Stromal cell of bone marrow (primary cell): ENCODE measurements at regions not wholly inside any gene's neighbourhood (a gene's known extent, or its start where the extent isn't known, plus 50 kb on each side); places are given as distances from the start of the nearest gene placed in this dataset.

ENCODE experiments used
- DNase-seq: peaks from one replicate; pipeline ENCODE4 v3.0.0-alpha.2; 2012; ENCODE audit warnings: low read depth

DNA sequence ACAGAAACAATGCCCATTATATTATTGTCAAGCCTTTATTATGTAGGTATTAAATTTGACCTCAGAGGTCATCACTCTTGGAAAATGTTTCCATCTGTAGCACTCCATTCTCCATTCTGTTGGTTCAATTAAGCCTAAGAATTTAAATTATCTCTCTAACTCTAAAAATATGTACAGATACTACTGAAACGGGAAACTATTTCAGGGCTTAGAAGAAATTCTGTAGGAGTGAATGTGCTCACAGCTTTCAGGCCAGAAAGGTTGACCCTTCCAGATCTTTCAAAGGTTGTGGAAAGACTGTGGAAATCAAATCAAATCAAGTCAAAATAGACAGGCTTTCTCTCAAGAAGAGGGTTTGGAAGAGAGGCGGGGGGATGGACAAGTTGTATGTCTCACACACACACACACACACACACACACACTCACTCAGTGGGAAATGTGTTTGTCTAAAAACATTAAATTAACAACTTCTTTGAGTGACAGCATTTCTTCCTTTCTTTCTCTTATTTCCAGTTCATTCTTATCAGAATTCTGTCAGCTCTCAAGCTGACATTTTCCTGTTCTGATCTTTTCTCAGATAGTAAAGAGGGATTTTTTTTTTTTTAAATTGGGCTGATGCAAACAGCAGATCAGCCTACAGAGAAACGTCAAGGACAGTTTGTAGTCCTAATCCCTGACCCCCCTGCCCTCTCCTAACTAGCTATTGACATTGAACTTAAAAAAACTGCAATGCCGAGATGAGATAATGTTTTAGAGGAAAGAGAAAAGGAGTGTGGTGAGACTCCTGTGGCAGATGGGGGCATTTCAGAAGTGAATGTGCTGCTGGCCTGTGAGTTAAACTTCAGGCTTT is 139.0 kb upstream of the ZFHX3 start:
- no peak for DNase-seq

DNA sequence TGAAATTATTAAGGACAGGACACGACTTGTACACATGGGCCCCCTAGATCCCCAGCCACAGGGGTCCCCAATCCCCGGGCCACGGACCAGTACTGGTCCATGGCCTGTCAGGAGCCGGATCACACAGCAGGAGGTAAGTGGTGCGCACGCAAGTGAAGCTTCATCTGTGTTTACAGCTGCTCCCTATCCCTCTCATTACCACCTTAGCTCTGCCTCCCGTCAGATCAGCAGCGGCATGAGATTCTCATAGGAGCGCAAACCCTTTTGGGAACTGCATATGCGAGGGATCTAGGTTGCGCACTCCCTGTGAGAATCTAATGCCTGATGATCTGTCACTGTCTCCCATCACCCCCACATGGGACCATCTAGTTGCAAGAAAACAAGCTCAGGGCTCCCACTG is 137.8 kb upstream of the ZFHX3 start:
- DNase-seq: no peak

DNA sequence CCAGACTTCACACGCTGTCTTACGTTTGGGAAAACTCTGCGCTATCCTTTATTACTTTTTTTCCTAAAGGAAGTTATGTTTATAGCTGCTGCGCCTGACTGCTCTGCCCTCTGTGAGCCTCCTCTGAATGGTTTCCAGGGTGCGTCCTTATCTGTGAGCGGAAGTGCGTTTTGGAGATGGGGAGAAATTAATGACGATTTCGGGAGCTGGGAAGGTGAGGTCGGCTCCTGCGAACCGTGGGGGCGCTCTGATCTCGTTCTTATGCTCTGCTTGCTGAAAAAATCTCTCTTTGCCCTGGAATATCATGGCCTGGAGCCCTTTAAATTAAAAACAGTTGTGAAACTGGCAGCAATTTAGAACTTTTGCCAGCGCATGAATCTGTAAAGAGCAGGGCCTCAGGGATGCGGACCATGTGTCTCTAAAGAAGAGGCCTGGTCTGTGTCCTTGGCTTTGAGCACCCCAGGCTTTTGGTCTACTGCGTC is 135.7 kb upstream of the ZFHX3 start:
- no peak for DNase-seq

DNA sequence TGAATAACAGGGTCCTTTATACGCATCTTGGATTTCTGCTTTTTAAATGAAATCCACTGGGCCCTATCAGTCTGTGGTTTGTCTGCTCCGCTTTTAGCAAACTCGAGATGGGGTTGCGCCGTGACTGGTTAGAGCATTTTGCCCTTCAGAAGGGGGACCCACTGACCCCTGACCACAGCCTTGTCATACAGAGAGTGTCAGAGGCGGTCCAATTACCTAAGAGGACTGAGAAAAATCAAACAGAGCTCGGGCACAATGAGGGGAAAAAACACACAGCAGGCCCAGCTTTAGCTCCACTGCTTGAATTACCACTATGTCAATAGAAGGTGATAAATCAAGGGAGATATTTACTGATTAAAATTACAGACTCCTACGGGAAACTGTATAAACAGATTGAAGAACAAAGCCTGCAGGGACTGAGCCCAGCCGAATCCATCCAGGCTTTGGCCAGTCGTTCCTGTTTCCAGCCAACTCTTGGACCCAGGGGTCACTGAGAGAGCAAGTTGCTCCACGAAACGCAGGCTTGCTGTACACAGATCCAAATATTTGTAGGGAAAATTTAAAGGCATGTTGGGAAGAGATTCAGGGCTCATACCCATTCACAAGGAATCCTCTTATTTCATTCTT is 131.9 kb upstream of the ZFHX3 start:
- no peak for DNase-seq

GRCh38 chr16:73177729-73178295 is 129.9 kb upstream of the ZFHX3 start:
- no peak for DNase-seq

DNA sequence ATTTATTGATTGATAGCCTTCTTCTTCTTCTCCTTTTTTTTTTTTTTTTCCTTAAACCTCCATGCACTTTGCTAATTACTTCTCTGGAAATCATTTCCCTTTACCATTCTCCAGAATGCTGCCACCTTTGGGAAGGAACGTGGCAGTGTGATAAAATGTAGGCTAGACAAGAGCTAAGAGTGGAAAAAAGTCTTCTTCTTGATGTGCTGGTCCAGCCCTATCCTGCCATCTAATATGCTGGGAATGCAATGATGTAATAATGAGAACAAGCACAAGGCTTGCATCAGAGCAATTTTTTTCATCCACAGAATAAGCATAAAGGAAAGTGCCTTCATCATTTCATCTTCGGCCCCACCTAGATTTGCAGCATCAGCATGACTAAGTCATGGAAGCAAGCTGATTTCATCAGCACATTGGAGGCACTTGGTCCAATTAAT is 128.7 kb upstream of the ZFHX3 start:
- DNase-seq: peak; percentile 86

DNA sequence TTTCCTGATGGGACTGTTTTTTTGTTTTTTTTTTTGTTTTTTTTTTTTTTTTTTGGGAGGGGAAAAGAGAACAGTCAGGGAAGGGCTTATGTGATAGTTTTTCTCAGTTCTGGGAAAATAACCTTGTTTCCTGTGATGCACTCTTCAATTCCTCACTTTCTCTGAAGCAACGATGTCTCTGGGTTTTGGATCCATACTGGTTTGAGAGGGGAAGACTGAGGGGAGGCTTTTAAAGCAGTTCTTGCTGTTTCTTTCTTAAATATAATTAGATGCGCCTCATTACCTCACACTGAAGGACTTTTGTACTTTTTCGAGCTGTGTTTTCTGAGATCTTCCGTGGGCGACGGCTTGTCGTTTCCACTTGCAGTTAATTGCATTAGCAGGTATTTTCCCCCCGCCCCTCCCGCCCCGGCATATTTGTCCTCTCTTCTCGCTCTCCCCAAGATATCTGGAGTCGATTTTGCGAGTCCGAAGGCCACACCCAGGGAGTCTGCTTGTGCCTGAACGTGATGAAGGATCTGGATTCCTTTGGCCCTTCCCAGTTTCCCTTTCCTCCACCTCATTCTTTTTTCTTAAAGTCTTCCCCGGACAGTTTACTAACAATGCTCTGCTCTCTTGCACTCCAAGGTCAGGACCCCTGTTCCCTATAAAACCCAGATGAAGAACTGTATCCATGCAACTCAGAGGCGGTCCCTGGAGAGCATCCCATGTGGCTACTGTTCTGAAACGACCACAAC is 125.2 kb upstream of the ZFHX3 start:
- DNase-seq: no peak

DNA sequence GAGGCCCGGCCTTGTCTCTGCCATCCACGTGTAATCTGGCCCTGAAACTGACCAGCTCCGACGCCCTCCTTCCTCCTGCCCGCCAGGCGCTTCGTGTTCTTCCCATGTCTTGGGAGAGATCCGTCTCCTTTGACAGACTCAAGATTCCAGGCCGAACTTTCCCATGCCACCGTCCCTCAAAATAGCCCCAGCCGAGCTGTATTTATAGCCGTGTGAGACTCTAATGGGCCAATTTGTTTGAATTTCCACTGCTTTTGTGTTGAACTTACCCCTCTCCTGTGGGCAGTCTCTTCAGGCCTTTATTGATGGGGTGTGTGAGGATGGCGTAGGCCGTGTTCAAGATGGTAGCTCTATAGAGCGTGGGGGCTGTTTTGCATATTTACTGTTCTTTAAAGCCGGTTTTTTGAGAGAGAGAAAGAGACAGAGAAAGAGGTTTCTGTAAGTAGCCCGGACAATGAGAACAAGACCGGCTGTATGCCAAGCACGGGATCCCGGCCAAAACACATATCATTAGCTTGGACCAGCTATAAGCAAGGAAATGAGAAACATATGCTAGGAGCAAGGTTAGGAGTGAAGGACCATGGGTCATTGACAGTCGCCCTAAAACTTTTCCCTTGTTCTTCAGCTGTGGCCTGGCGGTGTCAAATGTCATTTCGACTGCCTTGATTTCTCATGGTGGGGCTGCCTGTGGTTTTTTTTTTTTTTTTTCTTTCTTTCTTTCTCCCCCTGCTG is 124.5 kb upstream of the ZFHX3 start:
- peak; percentile 96 for DNase-seq

GRCh38 chr16:73171901-73172240 is 123.9 kb upstream of the ZFHX3 start:
- DNase-seq: no peak

- DNase-seq: no peak
Observed at GRCh38 chr16:73171380-73171779, 123.5 kb upstream of the ZFHX3 start.

GRCh38 chr16:73170612-73171038 is 122.7 kb upstream of the ZFHX3 start:
- DNase-seq: no peak

DNA sequence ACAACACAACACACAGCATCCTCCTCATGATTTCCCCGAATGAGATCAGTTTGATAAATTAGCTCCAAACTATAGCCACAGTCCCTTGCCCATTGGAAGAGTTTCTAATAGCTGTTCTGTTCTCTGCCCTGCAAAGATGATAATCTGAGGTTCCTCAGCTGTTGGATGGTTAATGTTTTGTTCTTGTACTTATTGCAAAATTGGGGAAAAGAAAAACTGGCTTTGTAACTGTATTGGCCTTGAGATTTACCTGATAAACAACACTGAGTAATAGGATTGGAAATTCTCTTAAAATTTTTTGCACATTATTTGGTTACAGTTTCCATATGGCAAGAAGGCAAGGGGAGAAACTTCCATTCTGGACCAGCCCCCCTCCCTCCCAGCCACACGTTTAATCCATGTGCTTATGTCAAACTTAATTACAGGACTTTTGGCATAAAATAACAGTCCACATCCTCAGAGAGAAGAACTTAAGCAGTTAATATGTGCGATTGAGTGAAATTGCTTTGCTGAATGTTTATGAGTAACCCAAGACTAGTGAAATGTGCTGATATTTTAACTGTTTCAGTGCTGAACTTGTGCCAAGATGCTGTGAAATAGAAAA is 119.1 kb upstream of the ZFHX3 start:
- DNase-seq: no peak

DNA sequence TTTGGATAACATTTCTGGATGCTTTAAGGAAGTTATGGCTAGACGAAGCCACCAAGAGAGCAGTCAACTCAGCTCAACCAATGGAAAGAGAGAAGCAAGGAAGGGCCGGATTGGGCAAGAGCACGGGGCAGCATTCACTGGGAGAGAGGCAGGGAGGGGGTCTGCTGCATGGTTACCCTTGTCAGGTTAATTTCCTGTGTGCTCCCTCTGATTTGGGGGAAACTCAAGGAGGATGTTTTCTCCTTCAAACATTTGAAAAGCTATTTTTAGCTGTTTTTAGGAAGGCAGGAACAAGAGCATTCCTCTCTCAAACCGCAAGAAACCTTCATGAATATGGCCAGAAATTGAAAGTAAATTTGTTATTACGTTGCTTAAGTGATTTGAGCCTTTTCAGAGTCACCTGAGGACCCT is 118.5 kb upstream of the ZFHX3 start:
- DNase-seq: no peak

DNA sequence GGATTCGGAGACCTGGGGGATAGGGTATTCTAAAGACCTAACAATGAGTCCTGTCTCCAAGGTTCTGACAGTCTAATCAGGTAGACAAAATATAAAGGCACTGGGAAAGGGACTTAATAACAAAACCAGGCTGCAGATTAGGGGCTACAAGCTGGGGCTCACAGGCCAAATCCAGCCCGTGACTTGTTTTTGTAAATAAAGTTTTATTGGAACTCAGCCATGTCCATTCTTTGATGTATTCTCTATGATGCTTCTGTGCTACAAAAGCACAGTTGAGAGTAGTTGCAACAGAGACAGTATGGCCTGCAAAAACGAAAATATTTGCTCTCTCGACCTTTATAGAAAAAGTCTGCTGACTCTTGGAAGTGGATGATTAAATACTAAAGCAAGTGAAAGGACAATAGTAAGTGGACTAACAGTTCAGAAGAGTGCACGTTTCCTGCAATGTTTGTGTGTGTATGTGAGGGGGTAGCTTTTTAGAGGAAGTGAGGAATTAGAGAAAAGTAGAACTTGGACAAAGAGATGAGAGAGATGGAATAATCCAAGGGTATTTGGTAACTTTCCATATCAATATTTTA is 115.4 kb upstream of the ZFHX3 start:
- no peak for DNase-seq

GRCh38 chr16:73161977-73162376 is 114.0 kb upstream of the ZFHX3 start:
- no peak for DNase-seq

DNA sequence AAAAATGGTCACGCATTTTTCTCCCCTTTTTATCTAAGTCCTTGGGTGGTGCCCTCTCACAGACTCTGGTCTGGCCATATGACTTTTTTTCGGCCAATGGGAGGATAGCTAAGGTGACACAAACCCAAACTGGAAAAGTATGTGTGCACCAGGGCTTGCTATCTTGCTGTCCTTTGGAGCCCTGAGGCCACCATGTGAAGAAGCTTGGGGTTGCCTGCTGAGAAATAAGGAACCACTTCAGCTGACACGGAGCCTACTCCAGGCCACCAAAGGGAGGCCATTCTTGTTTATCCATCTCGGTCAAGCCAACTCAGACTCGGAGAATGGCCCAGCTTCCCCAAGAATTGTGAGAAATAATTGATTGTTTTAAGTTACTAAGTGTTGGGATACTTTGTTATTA is 111.4 kb upstream of the ZFHX3 start:
- no peak for DNase-seq

DNA sequence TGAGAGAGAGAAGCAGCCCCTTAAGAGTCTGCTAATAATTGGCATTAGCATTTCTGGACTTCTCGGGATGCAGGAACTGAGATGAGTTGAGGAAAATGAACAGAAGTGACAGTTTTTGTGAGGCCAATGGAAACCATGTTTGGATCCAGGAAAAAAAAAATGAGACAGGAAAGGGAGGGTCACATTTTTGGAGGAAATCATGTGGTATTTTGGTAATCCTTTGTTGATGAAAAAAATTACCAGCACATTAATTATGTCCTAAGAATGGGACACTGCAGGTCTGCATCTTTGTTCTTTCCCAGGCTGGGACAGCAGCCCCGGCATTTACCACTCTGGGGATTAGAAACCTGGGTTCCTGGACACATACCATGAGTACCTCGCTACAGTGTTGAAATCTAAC is 109.9 kb upstream of the ZFHX3 start:
- DNase-seq: no peak

DNA sequence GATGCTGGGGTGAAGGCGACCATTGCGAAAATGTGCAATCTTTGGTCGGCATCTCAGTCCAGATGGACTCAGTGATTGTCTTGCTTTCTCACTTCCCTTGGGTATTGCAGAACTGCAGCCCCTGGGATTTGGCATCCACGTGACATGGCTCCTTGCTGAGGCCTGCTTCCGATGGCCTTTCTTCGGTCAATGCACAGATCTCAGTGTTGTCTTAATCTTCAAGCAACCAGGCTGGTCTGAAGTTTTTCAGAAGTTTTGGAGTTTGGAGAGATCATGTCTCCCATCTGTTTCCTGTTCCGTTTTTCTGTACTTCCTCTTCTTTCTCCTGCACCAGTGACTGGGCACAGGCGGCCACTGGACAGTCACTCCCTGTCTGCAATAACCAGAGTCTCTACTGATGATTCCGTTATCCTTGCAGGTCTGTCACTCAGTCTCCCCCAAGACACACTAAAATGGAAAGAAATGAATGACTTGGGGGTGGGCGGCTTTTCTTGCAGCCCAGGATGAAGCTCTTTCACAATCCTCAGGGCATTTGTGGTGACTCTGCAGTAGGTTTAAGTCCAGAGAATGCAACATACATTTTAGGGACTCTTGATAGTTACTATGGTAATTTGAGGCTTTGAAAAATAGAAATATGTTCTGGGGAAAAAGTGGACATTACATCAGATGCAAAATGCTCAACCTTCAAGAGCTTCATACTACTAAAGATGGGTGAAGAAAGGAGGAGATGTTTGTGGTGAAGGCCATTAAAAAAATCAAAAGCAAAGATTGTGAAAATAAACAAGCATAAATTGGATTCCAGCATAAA is 106.3 kb upstream of the ZFHX3 start:
- no peak for DNase-seq

DNA sequence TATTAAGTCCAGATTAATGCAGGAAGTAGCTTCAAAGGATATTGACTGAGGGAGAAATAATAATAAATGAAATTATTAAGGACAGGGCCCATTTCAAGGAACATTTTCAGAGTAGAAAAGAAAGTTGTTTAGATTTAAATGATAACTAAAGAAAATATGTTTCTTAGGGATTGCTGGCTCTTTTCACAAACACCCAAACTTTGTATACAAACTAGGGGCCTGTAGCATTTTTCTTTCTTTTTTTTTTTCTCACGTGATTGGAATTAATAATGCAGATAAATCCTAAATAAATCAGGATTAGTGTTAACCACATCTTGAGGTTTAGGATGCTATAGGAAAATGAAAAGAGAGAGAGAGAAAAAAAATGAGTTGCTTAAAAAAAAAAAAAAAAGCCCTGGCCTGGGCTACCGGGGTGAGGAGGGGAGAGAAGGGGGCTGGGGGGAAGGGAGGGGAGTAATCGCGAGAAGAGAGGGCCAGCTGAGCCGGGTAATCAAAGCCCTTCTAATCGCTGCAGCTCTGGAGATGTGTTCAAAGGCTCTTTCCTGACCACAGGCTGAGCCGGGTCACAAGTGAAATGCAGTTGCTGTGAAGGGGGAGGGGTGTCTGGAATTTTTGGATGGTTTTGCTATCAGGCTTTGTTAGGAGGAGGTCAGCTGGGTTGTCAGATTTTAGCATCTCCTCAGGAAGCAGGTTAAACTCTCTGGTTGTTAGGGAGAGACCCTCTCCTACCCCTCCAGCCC is 104.6 kb upstream of the ZFHX3 start:
- no peak for DNase-seq

- DNase-seq: no peak
Observed at GRCh38 chr16:73151941-73152340, 104.0 kb upstream of the ZFHX3 start.
